GM18858 (cell line): ENCODE measurements at regions not wholly inside any gene's neighbourhood (a gene's known extent, or its start where the extent isn't known, plus 50 kb on each side); places are given as distances from the start of the nearest gene placed in this dataset.
"Not testable (repeated sequence)": the region's sequence is repeated elsewhere in the genome, so short reads cannot be mapped to it uniquely, and the experiment has no call there.

Experiments
- ATAC-seq: cut with Tn5 transposase; IDR thresholded peaks from one replicate; pipeline ENCODE4 v1.9.1; 2021; ENCODE audit not compliant: unreplicated experiment

- no peak for ATAC-seq
Observed at GRCh38 chr2:8588831-8589191, 93.0 kb upstream of the ID2 start.

DNA sequence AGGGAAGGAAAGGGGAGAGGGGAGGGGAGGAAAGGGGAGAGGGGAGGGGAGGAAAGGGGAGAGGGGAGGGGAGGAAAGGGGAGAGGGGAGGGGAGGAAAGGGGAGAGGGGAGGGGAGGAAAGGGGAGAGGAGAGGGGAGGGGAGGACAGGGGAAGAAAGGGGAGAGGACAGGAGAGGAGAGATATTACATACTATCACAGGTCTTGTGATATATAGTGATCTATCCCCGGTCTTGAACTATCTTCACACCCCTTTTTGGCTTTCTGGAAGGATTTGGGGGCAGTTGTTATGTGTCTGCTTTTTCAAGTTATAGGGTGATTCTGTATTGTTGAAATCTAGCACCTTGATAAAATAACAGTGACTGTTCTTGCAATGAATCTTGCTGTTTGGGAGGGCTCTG is 92.1 kb upstream of the ID2 start:
- no peak for ATAC-seq

DNA sequence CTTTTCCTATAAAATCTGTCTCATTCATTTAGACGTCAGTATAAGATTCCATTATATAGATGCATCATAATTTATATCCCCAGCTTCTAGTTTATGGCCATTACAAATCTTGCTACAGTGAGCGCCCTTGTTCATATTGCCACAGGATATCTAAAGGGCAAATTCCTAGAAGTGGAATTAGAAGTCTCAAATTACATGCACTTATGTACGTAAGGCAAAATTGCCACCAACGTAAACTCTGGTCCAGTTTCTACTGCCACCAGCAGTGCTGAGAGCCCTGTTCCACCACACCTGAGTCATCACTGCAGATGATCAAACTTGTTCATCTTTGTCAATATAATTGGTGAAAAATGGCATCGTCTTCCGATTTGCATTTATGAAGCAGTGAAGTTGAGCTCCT is 90.9 kb upstream of the ID2 start:
- no peak for ATAC-seq

DNA sequence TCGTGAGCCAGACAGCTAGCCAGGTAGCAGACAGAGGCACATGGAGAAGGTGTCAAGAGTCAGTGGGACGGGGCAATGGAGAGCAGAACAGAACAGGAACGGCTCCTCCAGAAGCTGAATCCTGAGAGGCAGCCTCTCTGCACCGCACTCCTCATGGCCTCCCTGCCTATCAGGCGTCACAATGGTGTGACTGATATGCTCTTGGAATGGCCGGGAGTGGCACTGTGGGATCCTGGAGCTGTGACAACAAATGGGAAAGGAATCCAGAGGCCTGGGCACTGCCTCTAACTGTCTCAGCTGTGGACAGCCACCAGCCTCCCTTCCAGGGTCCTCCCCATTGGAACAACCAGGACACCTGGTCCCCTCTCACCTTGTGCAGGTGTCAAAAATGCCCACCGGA is 89.1 kb upstream of the ID2 start:
- ATAC-seq: no peak

DNA sequence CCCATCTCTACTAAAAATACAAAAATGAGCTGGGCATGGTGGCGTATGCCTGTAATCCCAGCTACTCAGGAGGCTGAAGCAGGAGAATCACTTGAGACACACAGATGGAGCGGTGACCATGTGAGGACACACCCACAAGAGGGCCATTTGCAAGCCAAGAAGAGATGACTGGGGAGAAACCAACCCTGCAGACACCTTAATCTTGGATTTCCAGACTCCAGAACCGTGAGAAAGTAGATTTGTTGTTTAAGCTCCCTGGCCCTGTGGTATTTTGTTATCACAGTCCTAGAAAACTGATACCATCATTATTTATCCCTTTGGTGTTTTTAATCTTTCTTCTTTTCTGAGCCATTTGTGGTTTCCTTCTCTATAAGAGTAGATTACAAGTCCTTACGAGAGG is 88.6 kb upstream of the ID2 start:
- ATAC-seq: no peak

GRCh38 chr2:8594731-8595427 is 87.0 kb upstream of the ID2 start:
- ATAC-seq: no peak

DNA sequence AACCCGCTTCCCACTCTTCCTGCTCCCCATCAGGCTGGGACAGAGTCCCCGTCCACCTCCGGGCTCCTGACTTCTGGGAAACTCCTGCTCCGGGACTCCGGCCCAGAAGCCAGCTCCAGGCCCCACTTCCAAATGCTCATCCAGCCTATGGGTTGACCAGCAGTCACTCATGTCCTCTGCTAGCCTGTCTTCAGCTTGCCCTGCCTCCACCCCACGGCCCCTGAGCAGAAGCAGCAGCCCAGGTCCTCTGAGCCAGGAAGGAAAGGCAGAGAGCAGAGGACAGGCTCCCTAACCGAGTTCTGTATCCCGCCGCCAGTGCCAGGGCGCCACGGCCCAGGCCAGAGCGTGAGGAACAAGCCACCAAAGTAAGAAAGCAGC is 86.4 kb upstream of the ID2 start:
- ATAC-seq: no peak

GRCh38 chr2:8595811-8596600 is 85.8 kb upstream of the ID2 start:
- ATAC-seq: no peak

DNA sequence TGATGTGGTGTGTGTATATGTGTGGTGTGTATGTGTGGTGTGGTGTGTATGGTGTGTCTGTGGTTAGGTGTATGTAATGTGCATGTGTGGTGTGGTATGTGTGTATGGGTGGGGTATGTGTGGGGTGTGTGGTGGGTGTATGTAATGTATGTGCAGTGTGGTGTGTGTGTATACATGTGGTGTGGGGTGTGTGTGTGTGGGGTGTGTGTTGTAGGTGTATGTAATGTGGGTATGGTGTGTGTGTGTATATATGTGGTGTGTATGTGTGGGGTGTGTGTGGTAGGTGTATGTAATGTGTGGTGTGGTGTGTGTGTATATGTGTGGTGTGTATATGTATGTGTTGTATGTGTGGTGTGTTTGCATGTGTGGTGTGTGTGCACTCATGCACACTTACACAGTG is 84.8 kb upstream of the ID2 start:
- no peak for ATAC-seq

GRCh38 chr2:8597559-8598225 is 84.2 kb upstream of the ID2 start:
- ATAC-seq: no peak

DNA sequence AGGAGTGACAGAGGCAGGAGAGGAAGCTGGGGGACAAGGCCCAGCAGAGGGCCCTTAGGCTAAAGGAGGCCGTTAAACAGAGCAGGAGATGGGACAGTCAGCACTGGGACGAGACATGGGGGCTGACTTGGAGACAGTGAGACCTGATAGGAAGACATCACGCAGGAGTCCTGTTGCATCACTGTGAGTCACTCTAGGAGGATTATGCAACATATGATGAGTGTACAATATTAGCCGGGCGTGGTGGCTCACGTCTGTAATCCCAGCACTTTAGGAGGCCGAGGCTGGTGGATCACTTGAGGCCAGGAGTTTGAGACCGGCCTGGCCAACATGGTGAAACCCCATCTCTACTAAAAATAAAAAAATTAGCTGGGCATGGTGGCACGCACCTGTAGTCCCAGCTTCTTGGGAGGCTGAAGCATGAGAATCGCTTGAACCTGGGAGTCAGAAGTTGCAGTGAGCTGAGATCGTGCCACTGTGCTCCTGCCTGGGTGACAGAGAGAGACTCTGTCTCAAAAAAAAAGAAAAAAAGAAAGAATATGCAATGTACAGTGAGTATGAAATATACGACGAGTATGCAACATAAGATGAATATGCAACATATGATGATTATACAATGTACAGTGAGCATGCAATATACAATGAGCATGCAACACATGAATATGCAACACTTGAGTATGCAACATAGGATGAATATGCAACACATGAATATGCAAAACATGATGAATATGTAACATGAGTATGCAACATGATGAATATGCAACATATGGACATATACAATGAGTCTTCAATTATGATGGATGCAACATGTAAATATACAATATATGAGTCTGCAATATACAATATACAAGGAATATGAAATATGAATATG is 83.3 kb upstream of the ID2 start:
- no peak for ATAC-seq

GRCh38 chr2:8599421-8600242 is 82.2 kb upstream of the ID2 start:
- ATAC-seq: no peak

DNA sequence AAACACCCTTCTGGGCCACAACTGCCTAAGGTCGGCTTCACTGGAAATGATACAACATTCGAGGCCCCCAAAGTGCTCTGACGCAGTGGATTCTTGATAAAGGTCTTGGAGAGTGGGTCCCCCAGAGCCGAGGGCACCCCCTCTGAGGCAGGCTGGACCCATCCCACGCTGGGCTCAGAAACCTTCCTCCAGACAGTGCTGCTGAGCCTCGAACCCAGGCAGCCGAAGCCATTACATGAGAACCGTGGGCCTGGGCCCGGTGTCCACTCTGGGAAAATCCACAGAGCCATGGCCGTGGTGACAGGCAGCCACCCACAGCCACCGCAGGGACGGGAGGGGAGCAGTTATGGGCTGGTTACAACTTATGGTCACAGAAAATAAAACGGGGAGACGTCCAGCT is 81.4 kb upstream of the ID2 start:
- ATAC-seq: no peak

- ATAC-seq: no peak
Observed at GRCh38 chr2:8602809-8603208, 79.0 kb upstream of the ID2 start.

- not testable (repeated sequence) for ATAC-seq
Observed at GRCh38 chr2:8603356-8603755, 78.5 kb upstream of the ID2 start.

DNA sequence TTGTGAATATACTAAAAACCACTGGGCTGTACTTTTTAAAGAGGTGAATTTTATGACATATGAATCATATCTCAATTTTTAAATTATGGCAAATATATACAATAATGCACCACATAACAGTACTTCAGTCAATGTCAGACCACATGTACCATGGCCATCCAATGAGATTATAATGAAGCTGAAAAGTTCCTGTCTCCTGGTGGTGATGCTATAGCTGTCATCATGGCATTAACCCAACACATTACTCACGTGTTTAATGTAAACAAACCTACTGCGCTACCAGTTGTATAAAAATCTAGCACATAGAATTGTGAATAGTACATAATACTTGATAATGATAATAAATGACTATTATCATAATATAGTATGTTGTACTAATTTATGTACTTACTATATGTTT is 77.6 kb upstream of the ID2 start:
- no peak for ATAC-seq

- no peak for ATAC-seq
Observed at GRCh38 chr2:8605351-8606065, 76.3 kb upstream of the ID2 start.

DNA sequence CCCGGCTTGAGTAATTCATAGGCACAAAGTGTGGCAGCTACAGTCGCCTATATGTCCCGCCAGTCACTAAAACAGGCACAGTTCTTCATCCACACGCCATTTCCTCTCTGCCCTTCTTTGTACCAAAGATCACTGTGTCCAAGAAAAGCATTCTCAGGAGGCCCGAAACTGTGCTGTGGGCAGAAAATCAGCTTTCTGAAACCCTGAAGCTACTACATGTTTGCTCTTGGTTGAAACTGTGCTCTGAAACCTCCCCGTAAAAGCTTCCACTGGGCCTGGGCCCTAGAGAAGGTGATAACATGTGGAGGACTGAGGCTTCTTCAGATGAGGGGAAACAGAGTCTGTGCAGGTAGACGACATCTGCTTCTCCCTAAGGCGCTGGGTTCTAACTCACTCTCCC is 75.6 kb upstream of the ID2 start:
- ATAC-seq: peak; percentile 95

DNA sequence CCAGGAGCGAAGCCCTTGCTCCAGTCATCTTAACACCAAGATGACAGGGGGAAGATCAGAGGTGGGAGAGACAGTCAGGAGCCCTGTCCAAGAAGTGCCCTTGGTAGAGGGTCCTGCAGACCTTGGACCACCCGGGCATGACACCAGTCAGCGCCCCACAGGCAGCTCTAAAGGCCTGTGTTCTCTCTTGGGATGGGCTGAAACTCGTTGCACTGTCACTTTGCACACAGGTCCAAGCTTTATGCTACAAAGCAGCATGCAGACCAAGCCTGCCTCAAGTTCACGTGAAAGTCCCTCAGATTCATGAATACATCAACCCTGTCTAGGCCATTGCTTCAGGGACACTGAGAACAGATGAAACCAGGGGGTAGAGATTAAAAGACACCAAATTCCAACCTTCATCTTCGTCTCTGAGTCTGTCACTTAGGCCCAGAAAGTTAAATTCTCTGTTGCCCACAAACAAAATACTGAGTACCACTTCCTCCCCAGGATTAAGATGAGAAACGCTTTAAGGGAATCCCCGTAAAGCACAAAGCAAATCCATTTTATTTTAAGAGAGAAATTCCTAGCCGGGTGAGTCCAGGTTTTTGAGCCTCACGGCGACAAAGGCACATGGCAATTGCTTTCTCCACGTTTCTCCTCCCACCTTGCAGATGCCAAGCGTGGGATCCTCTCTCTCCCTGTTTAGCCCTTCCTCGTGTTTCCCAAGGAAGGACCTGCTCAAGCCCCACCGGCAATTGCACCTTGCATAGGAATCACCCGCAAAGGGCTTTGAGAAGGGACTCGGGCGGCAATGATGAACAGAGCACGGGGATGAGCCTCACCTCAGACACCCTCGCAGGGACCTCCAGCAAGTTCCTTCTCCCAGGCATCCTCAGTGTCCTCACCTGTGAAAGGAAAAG is 75.0 kb upstream of the ID2 start:
- ATAC-seq: no peak
